WERI-Rb-1 (cell line): ENCODE measurements at regions not wholly inside any gene's neighbourhood (a gene's known extent, or its start where the extent isn't known, plus 50 kb on each side); places are given as distances from the start of the nearest gene placed in this dataset.

Experiments used
- DNase-seq: peaks from one replicate; pipeline ENCODE4 v3.0.0-alpha.2; 2020
- H3K27ac ChIP-seq: fragments of 250-450 bp; sonication (Bioruptor Pico); 2 replicates; pipeline ENCODE4 v1.5.1; 2020; ENCODE audit warnings: mild to moderate bottlenecking, moderate library complexity
- H3K27me3 ChIP-seq: fragments of 250-450 bp; sonication (Bioruptor Pico); 2 replicates; pipeline ENCODE4 v1.5.1; 2021; ENCODE audit warnings: mild to moderate bottlenecking, low read depth, moderate library complexity; ENCODE audit not compliant: insufficient read depth, severe bottlenecking
- H3K36me3 ChIP-seq: fragments of 250-450 bp; sonication (Bioruptor Pico); 2 replicates; pipeline ENCODE4 v1.5.1; 2020; ENCODE audit warnings: mild to moderate bottlenecking, moderate library complexity
- H3K4me3 ChIP-seq: 2 replicates; pipeline ENCODE4 v1.5.1; 2011; ENCODE audit warnings: low read depth, mild to moderate bottlenecking, control low read depth, low read length
- H3K9me3 ChIP-seq: fragments of 250-450 bp; sonication (Bioruptor Pico); 2 replicates; pipeline ENCODE4 v1.5.1; 2021; ENCODE audit warnings: mild to moderate bottlenecking, moderate library complexity; ENCODE audit not compliant: severe bottlenecking
- TF ChIP-seq, protein P1 (sequence below): IDR thresholded peaks from 2 replicates; pipeline ENCODE4 v1.5.1; 2011; ENCODE audit warnings: low read depth, mild to moderate bottlenecking, control low read depth, inconsistent platforms, low read length

GRCh38 chr1:25022361-25023189 lies 92.5 kb upstream of the RUNX3 start:
- H3K4me3 ChIP-seq, result no peak overlapping the region

GRCh38 chr1:25021591-25022215 lies 91.6 kb upstream of the RUNX3 start:
- DNase-seq, result no peak
- TF ChIP-seq, protein P1, sequence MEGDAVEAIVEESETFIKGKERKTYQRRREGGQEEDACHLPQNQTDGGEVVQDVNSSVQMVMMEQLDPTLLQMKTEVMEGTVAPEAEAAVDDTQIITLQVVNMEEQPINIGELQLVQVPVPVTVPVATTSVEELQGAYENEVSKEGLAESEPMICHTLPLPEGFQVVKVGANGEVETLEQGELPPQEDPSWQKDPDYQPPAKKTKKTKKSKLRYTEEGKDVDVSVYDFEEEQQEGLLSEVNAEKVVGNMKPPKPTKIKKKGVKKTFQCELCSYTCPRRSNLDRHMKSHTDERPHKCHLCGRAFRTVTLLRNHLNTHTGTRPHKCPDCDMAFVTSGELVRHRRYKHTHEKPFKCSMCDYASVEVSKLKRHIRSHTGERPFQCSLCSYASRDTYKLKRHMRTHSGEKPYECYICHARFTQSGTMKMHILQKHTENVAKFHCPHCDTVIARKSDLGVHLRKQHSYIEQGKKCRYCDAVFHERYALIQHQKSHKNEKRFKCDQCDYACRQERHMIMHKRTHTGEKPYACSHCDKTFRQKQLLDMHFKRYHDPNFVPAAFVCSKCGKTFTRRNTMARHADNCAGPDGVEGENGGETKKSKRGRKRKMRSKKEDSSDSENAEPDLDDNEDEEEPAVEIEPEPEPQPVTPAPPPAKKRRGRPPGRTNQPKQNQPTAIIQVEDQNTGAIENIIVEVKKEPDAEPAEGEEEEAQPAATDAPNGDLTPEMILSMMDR, result no peak
- Histone ChIP-seq H3K4me3 (no peak overlapping the region), H3K36me3 (no peaks in the 10 kb centered on the region), H3K9me3 (no peaks in the 10 kb centered on the region), H3K27me3 (no peaks in the 10 kb centered on the region), H3K27ac (no peak overlapping the region)

More at GRCh38 chr1:25022361-25023189, 92.5 kb upstream of the RUNX3 start:
- Histone ChIP-seq H3K36me3 (no peaks in the 10 kb centered on the region), H3K9me3 (no peaks in the 10 kb centered on the region), H3K27ac (no peak overlapping the region), H3K27me3 (no peaks in the 10 kb centered on the region)
- no peak for DNase-seq
- TF ChIP-seq, protein P1, result no peak

DNA sequence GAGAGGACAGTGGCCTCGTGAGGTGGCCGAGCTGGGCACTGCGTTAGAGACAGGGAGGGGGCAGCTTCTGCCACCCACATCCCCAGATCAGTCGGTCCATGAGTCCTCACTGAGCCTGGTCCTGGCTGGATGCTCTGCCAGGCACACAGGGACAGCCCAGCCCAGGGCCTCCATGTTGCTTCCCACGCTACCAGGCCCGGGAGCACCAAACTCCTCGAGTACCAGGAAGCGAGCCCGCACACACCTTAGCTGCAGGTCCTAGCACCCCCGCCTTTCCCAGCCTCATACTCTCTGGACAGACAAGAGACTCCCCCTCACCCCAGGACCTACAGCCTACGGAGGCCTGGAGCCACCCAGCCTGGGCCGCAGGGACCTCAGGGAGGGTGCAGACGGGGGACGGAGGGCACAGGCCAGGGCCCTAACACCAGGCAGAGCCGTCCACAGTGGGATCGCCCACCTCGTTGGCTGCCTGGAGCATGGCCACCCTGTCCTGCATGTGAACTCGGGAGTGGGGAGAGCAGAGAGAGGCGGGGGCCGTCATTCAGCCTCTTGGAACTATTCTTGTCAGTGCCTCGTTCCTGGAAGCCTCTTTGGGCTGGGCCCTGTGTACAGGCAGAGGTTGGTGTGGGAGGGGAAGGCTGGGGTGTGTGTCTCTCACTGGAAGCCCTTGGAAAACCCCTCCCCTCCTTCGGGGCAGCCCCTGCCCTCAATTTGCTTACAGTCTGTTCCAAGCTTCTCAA lies 90.9 kb upstream of the RUNX3 start:
- DNase-seq, result no peak
- Histone ChIP-seq H3K27me3 (no peaks in the 10 kb centered on the region), H3K36me3 (no peaks in the 10 kb centered on the region), H3K9me3 (no peaks in the 10 kb centered on the region), H3K27ac (no peak overlapping the region), H3K4me3 (no peak overlapping the region)
- TF ChIP-seq, protein P1, result no peak

DNA sequence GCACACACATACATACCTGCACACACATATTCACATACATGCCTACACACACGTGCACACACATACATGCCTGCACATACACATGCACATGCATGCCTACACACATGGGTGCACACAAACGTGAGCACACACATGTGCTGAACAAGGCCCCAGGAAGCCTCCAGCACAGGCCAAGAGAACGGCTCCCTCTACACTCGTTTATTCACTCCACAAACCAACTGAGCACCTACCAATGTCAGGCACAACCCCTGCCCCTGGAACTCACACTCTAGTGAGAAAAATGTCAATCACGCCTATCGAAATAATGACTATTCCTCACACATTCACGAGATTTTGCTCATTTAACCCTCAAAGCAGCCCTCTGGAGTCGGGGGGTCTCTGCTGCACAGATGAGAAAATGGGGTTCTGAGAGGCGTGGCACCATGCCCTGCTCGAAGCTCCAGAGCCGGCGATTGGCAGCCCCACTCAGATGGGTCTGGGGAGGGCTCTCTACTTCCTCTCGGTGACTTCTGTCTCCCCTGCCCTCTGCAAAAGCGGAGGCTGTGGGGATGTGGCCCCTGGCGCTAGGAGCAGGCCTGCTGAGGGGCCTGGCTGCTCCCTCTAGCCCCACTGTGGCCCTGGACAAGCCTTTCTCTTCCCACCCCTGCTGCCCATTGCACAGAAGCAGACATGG lies 90.2 kb upstream of the RUNX3 start:
- TF ChIP-seq, protein P1, result no peak
- H3K27me3 ChIP-seq, result no peaks in the 10 kb centered on the region
- no peak for DNase-seq
- no peaks in the 10 kb centered on the region for H3K9me3 ChIP-seq
- no peak overlapping the region for H3K27ac ChIP-seq
- H3K4me3 ChIP-seq, result no peak overlapping the region
- H3K36me3 ChIP-seq, result no peaks in the 10 kb centered on the region

DNA sequence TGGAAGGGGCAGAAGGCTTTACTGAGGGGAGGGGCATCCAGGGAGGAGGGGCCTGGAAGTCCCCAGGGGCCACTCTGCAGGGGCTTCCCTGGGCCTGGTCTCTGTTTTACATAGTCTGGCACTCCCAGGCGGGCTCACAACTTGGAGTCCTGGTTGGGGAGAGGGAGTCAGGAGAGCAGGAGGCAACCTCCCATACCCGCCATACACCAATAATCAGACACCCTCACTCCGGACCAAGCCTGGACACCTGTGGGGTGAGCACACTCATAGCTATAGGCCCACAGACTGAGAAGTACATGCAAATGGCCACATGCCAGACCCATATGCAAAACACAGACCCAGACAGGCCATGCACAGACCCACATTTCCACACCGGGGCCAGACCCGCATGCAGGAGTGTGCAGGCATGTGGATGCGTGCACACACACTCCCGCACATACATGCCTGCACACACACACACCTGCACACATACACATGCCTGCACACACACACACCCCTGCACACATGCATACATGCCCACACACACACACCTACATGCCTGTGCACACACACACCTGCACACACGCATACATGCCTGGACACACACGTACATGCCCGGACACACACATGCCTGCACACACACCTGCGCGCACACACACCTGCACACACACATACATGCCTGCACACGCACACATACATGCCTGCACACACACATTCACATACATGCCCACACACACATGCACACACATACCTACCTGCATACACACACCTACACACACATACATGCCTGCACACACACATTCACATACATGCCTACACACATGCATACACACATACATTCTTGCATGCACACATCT lies 89.5 kb upstream of the RUNX3 start:
- TF ChIP-seq, protein P1, result no peak
- DNase-seq, result no peak
- H3K9me3 ChIP-seq, result no peaks in the 10 kb centered on the region

More for the DNA sequence above, 89.5 kb upstream of the RUNX3 start:
- no peak overlapping the region for H3K4me3 ChIP-seq
- H3K36me3 ChIP-seq, result no peaks in the 10 kb centered on the region
- H3K27me3 ChIP-seq, result no peaks in the 10 kb centered on the region
- H3K27ac ChIP-seq, result no peak overlapping the region
